K562 (cell line): ENCODE measurements at regions not wholly inside any gene's neighbourhood (a gene's known extent, or its start where the extent isn't known, plus 50 kb on each side); places are given as distances from the start of the nearest gene placed in this dataset.

ENCODE experiments used
- CREM ChIP-seq: IDR thresholded peaks from 2 replicates; pipeline ENCODE4 v1.6.1; 2014; ENCODE audit warnings: antibody characterized with exemption, low read depth
- RAD51 ChIP-seq: fragments of 450-650 bp; IDR thresholded peaks from 2 replicates; pipeline ENCODE4 v1.7.1; 2016; ENCODE audit warnings: low read depth, mild to moderate bottlenecking, borderline replicate concordance
- TF ChIP-seq, protein P1 (sequence below), 2 experiments: IDR thresholded peaks in 1 of 2; conservative IDR thresholded peaks in 1 of 2; 2 replicates each; pipeline ENCODE4 v1.6.1; 2016; ENCODE audit warnings: low read depth in 2 of 2, mild to moderate bottlenecking in 1 of 2, missing compliant biosample characterization in 1 of 2, missing genetic modification characterization in 1 of 2, moderate library complexity in 1 of 2

DNA sequence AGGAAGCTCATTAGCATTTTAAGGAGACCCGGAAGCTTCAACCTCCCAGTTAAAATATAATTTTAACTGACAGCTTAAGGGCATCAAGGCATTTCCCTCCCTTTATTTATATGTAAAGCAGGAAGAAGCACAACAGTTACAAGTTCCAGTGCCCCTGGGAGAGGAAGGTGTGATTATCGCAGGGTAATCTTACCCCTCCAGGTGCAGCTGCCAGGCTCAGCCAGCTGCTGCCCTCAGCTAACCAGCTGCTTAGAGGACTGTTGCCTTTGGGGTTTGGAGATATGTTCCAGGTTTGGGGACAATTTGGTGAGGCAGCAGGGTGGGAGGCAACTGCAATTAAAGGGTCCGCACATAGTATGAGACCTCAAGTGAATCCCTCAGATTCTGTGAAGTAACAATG, 55.3 kb upstream of the SETBP1 start:
- TF ChIP-seq, protein P1, sequence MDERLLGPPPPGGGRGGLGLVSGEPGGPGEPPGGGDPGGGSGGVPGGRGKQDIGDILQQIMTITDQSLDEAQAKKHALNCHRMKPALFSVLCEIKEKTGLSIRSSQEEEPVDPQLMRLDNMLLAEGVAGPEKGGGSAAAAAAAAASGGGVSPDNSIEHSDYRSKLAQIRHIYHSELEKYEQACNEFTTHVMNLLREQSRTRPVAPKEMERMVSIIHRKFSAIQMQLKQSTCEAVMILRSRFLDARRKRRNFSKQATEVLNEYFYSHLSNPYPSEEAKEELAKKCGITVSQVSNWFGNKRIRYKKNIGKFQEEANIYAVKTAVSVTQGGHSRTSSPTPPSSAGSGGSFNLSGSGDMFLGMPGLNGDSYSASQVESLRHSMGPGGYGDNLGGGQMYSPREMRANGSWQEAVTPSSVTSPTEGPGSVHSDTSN (CRISPR knock-in tag; IDR thresholded peaks at IDR 0.05; ENCODE audit: low read depth), result no peak
- TF ChIP-seq, protein P1 (tag; conservative IDR thresholded peaks at IDR 0.05; ENCODE audit: low read depth), result no peak
- TF ChIP-seq CREM (no peak), RAD51 (no peak)
